SK-N-SH (cell line): ENCODE measurements at regions not wholly inside any gene's neighbourhood (a gene's known extent, or its start where the extent isn't known, plus 50 kb on each side); places are given as distances from the start of the nearest gene placed in this dataset.

Source experiments
- CTCF ChIA-PET: fragments of 300-600, 350-600 bp; formaldehyde crosslinking; extraction: SDS; loops from one replicate; lab custom pipeline; 2021; lab: Yijun Ruan, JAX
- POLR2A ChIA-PET: fragments of 350-600 bp; sonication (Branson Sonifier 250); formaldehyde crosslinking; extraction: SDS; loops from one replicate; lab custom pipeline; 2020; ENCODE audit warnings: antibody characterized with exemption, inconsistent platforms; lab: Yijun Ruan, JAX
- DNase-seq: peaks from one replicate; pipeline ENCODE4 v3.0.0; 2012
- H2AFZ ChIP-seq: fragments of 200-600 bp; sonication (generic); 2 replicates; pipeline ENCODE4 v1.8.1; 2016; ENCODE audit warnings: antibody characterized with exemption, mild to moderate bottlenecking, low read depth
- H3F3A ChIP-seq: fragments of 200-600 bp; sonication (generic); replicated peaks from 2 replicates; pipeline ENCODE3; 2016; ENCODE audit warnings: antibody characterized with exemption, mild to moderate bottlenecking; ENCODE audit not compliant: insufficient read depth
- H3K27ac ChIP-seq, 2 experiments: fragments of 200-500 bp in 1 of 2; fragments of 200-600 bp in 1 of 2; sonication (Bioruptor generic) in 1 of 2; sonication (generic), shearing (Covaris generic) in 1 of 2; 2 replicates each; pipeline versions ENCODE4 v1.5.1 to v1.6.1; 2014 to 2016; ENCODE audit warnings: low read depth in 2 of 2, inconsistent platforms in 1 of 2, low read length in 1 of 2, mild to moderate bottlenecking in 1 of 2, mixed read lengths in 1 of 2
- H3K27me3 ChIP-seq: fragments of 200-600 bp; sonication (generic), shearing (Covaris generic); 2 replicates; pipeline ENCODE4 v1.6.1; 2016; ENCODE audit warnings: mixed run types; ENCODE audit not compliant: insufficient read depth
- H3K36me3 ChIP-seq, 2 experiments: fragments of 200-500 bp in 1 of 2; fragments of 200-600 bp in 1 of 2; sonication (Bioruptor generic) in 1 of 2; sonication (generic) in 1 of 2; replicated peaks in 1 of 2; 2 replicates each; pipeline versions ENCODE3 to v1.5.1; 2014 to 2016; ENCODE audit warnings: low read length in 1 of 2, mild to moderate bottlenecking in 1 of 2; ENCODE audit not compliant: insufficient read depth in 2 of 2, control insufficient read depth in 1 of 2
- H3K4me1 ChIP-seq, 2 experiments: fragments of 200-500 bp in 1 of 2; fragments of 200-600 bp in 1 of 2; sonication (Bioruptor generic) in 1 of 2; sonication (generic), shearing (Covaris generic) in 1 of 2; 2 replicates each; pipeline versions ENCODE4 v1.5.1 to v1.6.1; 2014 to 2016; ENCODE audit warnings: low read depth in 1 of 2, low read length in 1 of 2, mixed run types in 1 of 2; ENCODE audit not compliant: insufficient read depth in 2 of 2, control insufficient read depth in 1 of 2
- H3K4me2 ChIP-seq: fragments of 200-600 bp; sonication (generic), shearing (Covaris generic); 2 replicates; pipeline ENCODE4 v1.6.1; 2017; ENCODE audit warnings: mixed run types
- H3K4me3 ChIP-seq, 2 experiments: fragments of 200-500 bp in 1 of 2; fragments of 200-600 bp in 1 of 2; sonication (Bioruptor generic) in 1 of 2; sonication (generic), shearing (Covaris generic) in 1 of 2; 2 replicates each; pipeline versions ENCODE4 v1.5.1 to v1.8.1; 2014 to 2016; ENCODE audit warnings: low read depth in 2 of 2, inconsistent platforms in 1 of 2, low read length in 1 of 2, mild to moderate bottlenecking in 1 of 2, mixed read lengths in 1 of 2, moderate library complexity in 1 of 2
- H3K79me2 ChIP-seq: fragments of 200-600 bp; sonication (generic); 2 replicates; pipeline ENCODE4 v1.8.1; 2017; ENCODE audit warnings: mild to moderate bottlenecking; ENCODE audit not compliant: insufficient read depth
- H3K9ac ChIP-seq: fragments of 200-600 bp; sonication (generic); 2 replicates; pipeline ENCODE4 v1.6.1; 2017; ENCODE audit warnings: mixed run types
- H3K9me2 ChIP-seq: fragments of 200-600 bp; sonication (generic); 2 replicates; pipeline ENCODE4 v1.6.1; 2017; ENCODE audit warnings: mixed run types
- H3K9me3 ChIP-seq: fragments of 200-600 bp; sonication (generic); 2 replicates; pipeline ENCODE4 v1.6.1; 2017; ENCODE audit warnings: mixed run types, mild to moderate bottlenecking, moderate library complexity
- H4K20me1 ChIP-seq: fragments of 200-600 bp; sonication (generic); 2 replicates; pipeline ENCODE4 v1.6.1; 2017; ENCODE audit warnings: mild to moderate bottlenecking, mixed run types; ENCODE audit not compliant: insufficient read depth
- FOSL2 ChIP-seq: IDR thresholded peaks from 2 replicates; pipeline ENCODE4 v1.4.0; 2012; ENCODE audit warnings: low read depth, mild to moderate bottlenecking, moderate library complexity, borderline replicate concordance
- FOXM1 ChIP-seq: IDR thresholded peaks from 2 replicates; pipeline ENCODE4 v1.4.0; 2012; ENCODE audit warnings: low read depth, mild to moderate bottlenecking
- MXI1 ChIP-seq: IDR thresholded peaks from 2 replicates; pipeline ENCODE4 v1.6.1; 2012; ENCODE audit warnings: mild to moderate bottlenecking, low read depth, low read length, improper control_type of control experiment
- NRF1 ChIP-seq: IDR thresholded peaks from 2 replicates; pipeline ENCODE4 v1.6.1; 2012; ENCODE audit warnings: low read depth, mild to moderate bottlenecking, low read length
- RAD21 ChIP-seq: IDR thresholded peaks from 2 replicates; pipeline ENCODE4 v1.6.1; 2012; ENCODE audit warnings: mild to moderate bottlenecking, low read length
- SIN3A ChIP-seq: IDR thresholded peaks from 2 replicates; pipeline ENCODE4 v1.6.1; 2012; ENCODE audit warnings: low read depth, mild to moderate bottlenecking, low read length, moderate library complexity, borderline replicate concordance
- SMC3 ChIP-seq: IDR thresholded peaks from 2 replicates; pipeline ENCODE4 v1.6.1; 2012; ENCODE audit warnings: low read depth, low read length, improper control_type of control experiment
- TAF1 ChIP-seq: IDR thresholded peaks from 2 replicates; pipeline ENCODE4 v1.6.1; 2012; ENCODE audit warnings: low read depth, mild to moderate bottlenecking, low read length, moderate library complexity, borderline replicate concordance
- TCF12 ChIP-seq: IDR thresholded peaks from 2 replicates; pipeline ENCODE4 v1.4.0; 2012
- YY1 ChIP-seq: IDR thresholded peaks from 2 replicates; pipeline ENCODE4 v1.4.0; 2012; ENCODE audit warnings: low read depth, mild to moderate bottlenecking
- WGBS: methylation state at CpG from one replicate; pipeline ENCODE4 v1.1.6; 2017; ENCODE audit warnings: low lambda C conversion rate; 5-methylcytosine and 5-hydroxymethylcytosine counted together
- TF ChIP-seq, protein P1 (sequence below): fragments of 200-600 bp; sonication (generic); IDR thresholded peaks from 2 replicates; pipeline ENCODE4 v1.6.1; 2017; ENCODE audit warnings: antibody characterized with exemption, mild to moderate bottlenecking, moderate library complexity
- TF ChIP-seq, protein P2 (sequence below): IDR thresholded peaks from 2 replicates; pipeline ENCODE4 v1.6.1; 2012; ENCODE audit warnings: mild to moderate bottlenecking, low read depth, low read length, moderate library complexity
- TF ChIP-seq, protein P3 (sequence below): IDR thresholded peaks from 2 replicates; pipeline ENCODE4 v1.4.0; 2012; ENCODE audit warnings: low read depth, borderline replicate concordance
- TF ChIP-seq, protein P4 (sequence below): IDR thresholded peaks from 2 replicates; pipeline ENCODE4 v1.4.0; 2012; ENCODE audit warnings: low read depth, borderline replicate concordance
- TF ChIP-seq, protein P5 (sequence below): IDR thresholded peaks from 2 replicates; pipeline ENCODE4 v1.4.0; 2012; ENCODE audit warnings: low read depth
- TF ChIP-seq, protein P6 (sequence below): fragments of 150-350 bp; IDR thresholded peaks from 2 replicates; pipeline ENCODE4 v1.6.1; 2016; ENCODE audit warnings: mild to moderate bottlenecking, low read depth, low read length
- TF ChIP-seq, protein P7 (sequence below): IDR thresholded peaks from 2 replicates; pipeline ENCODE4; 2012

DNA sequence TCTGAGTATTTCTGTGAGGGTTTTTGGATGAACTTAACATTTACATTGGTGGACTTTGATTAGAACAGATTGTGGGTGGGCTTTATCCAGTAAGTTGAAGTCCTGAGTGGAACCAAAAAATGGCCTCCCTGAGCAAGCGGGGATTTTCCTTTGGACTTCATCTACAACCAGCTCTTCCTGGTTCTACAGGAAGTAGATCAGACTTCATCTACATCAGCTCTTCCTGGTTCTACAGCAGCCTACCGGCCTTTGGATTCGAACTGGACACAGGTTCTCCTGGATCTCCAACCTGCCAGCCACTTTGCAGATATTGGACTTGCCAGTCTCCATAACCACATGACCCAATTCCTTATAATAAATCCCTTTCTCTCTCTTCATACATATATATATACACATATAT is 79.9 kb upstream of the STK39 start:
- WGBS, result 70% methylated on average over 3 of the region's 3 CpGs
- TF ChIP-seq RAD21, result no peak
- TF ChIP-seq FOSL2, result no peak
- TF ChIP-seq, protein P1, sequence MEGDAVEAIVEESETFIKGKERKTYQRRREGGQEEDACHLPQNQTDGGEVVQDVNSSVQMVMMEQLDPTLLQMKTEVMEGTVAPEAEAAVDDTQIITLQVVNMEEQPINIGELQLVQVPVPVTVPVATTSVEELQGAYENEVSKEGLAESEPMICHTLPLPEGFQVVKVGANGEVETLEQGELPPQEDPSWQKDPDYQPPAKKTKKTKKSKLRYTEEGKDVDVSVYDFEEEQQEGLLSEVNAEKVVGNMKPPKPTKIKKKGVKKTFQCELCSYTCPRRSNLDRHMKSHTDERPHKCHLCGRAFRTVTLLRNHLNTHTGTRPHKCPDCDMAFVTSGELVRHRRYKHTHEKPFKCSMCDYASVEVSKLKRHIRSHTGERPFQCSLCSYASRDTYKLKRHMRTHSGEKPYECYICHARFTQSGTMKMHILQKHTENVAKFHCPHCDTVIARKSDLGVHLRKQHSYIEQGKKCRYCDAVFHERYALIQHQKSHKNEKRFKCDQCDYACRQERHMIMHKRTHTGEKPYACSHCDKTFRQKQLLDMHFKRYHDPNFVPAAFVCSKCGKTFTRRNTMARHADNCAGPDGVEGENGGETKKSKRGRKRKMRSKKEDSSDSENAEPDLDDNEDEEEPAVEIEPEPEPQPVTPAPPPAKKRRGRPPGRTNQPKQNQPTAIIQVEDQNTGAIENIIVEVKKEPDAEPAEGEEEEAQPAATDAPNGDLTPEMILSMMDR, result no peak
- no peak for TF ChIP-seq FOXM1
- no peak for TF ChIP-seq NRF1
- TF ChIP-seq, protein P2, sequence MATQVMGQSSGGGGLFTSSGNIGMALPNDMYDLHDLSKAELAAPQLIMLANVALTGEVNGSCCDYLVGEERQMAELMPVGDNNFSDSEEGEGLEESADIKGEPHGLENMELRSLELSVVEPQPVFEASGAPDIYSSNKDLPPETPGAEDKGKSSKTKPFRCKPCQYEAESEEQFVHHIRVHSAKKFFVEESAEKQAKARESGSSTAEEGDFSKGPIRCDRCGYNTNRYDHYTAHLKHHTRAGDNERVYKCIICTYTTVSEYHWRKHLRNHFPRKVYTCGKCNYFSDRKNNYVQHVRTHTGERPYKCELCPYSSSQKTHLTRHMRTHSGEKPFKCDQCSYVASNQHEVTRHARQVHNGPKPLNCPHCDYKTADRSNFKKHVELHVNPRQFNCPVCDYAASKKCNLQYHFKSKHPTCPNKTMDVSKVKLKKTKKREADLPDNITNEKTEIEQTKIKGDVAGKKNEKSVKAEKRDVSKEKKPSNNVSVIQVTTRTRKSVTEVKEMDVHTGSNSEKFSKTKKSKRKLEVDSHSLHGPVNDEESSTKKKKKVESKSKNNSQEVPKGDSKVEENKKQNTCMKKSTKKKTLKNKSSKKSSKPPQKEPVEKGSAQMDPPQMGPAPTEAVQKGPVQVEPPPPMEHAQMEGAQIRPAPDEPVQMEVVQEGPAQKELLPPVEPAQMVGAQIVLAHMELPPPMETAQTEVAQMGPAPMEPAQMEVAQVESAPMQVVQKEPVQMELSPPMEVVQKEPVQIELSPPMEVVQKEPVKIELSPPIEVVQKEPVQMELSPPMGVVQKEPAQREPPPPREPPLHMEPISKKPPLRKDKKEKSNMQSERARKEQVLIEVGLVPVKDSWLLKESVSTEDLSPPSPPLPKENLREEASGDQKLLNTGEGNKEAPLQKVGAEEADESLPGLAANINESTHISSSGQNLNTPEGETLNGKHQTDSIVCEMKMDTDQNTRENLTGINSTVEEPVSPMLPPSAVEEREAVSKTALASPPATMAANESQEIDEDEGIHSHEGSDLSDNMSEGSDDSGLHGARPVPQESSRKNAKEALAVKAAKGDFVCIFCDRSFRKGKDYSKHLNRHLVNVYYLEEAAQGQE, result no peak
- TF ChIP-seq, protein P3, sequence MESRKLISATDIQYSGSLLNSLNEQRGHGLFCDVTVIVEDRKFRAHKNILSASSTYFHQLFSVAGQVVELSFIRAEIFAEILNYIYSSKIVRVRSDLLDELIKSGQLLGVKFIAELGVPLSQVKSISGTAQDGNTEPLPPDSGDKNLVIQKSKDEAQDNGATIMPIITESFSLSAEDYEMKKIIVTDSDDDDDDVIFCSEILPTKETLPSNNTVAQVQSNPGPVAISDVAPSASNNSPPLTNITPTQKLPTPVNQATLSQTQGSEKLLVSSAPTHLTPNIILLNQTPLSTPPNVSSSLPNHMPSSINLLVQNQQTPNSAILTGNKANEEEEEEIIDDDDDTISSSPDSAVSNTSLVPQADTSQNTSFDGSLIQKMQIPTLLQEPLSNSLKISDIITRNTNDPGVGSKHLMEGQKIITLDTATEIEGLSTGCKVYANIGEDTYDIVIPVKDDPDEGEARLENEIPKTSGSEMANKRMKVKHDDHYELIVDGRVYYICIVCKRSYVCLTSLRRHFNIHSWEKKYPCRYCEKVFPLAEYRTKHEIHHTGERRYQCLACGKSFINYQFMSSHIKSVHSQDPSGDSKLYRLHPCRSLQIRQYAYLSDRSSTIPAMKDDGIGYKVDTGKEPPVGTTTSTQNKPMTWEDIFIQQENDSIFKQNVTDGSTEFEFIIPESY, result no peak
- no peak for TF ChIP-seq TCF12
- TF ChIP-seq, protein P4, sequence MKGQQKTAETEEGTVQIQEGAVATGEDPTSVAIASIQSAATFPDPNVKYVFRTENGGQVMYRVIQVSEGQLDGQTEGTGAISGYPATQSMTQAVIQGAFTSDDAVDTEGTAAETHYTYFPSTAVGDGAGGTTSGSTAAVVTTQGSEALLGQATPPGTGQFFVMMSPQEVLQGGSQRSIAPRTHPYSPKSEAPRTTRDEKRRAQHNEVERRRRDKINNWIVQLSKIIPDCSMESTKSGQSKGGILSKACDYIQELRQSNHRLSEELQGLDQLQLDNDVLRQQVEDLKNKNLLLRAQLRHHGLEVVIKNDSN, result no peak
- no peak for TF ChIP-seq SIN3A
- TF ChIP-seq, protein P5, sequence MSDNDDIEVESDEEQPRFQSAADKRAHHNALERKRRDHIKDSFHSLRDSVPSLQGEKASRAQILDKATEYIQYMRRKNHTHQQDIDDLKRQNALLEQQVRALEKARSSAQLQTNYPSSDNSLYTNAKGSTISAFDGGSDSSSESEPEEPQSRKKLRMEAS, result no peak
- no peak for TF ChIP-seq MXI1
- TF ChIP-seq TAF1, result no peak
- no peak for TF ChIP-seq SMC3
- TF ChIP-seq, protein P6, sequence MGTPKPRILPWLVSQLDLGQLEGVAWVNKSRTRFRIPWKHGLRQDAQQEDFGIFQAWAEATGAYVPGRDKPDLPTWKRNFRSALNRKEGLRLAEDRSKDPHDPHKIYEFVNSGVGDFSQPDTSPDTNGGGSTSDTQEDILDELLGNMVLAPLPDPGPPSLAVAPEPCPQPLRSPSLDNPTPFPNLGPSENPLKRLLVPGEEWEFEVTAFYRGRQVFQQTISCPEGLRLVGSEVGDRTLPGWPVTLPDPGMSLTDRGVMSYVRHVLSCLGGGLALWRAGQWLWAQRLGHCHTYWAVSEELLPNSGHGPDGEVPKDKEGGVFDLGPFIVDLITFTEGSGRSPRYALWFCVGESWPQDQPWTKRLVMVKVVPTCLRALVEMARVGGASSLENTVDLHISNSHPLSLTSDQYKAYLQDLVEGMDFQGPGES, result no peak
- TF ChIP-seq YY1, result no peak
- TF ChIP-seq, protein P7, sequence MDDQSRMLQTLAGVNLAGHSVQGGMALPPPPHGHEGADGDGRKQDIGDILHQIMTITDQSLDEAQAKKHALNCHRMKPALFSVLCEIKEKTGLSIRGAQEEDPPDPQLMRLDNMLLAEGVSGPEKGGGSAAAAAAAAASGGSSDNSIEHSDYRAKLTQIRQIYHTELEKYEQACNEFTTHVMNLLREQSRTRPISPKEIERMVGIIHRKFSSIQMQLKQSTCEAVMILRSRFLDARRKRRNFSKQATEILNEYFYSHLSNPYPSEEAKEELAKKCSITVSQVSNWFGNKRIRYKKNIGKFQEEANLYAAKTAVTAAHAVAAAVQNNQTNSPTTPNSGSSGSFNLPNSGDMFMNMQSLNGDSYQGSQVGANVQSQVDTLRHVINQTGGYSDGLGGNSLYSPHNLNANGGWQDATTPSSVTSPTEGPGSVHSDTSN, result no peak
- TF ChIP-seq, all 33 proteins: peak for 0
- POLR2A ChIA-PET, result no interaction called here
- CTCF ChIA-PET, result interaction anchor here (1.2 kb wide), 1 partner anchor 19 kb away, joined by 3 read pairs; no protein-coding TSS in a partner anchor
- H3F3A ChIP-seq, result no peaks in the 10 kb centered on the region
- no peaks in the 10 kb centered on the region for H3K9me2 ChIP-seq
- 0 out of 2 replicates have a peak, but pooled peaks cover 9% of the 10 kb centered on the region for H3K9me3 ChIP-seq
- H3K79me2 ChIP-seq, result no peaks in the 10 kb centered on the region
- no peak overlapping the region for H2AFZ ChIP-seq
- H3K27me3 ChIP-seq, result no peaks in the 10 kb centered on the region
- no peaks in the 10 kb centered on the region for H3K4me1 ChIP-seq
- no peak overlapping the region for H3K4me3 ChIP-seq
- no peaks in the 10 kb centered on the region for H3K36me3 ChIP-seq
- DNase-seq, result no peak
- no peaks in the 10 kb centered on the region for H4K20me1 ChIP-seq
- H3K9ac ChIP-seq, result no peak overlapping the region
- H3K27ac ChIP-seq, result no peak overlapping the region
- H3K4me2 ChIP-seq, result no peak overlapping the region
